Breast epithelium (tissue), 3 donors: ENCODE measurements at regions not wholly inside any gene's neighbourhood (a gene's known extent, or its start where the extent isn't known, plus 50 kb on each side); places are given as distances from the start of the nearest gene placed in this dataset.

Source experiments
- CTCF ChIP-seq, 3 donors: fragments of 450-650 bp; IDR thresholded peaks; one replicate each; pipeline ENCODE4 v1.5.1; 2016 to 2017; ENCODE audit warnings: antibody characterized with exemption in 3 of 3, mild to moderate bottlenecking in 3 of 3, moderate library complexity in 3 of 3
- POLR2A ChIP-seq: fragments of 450-650 bp; IDR thresholded peaks from one replicate; pipeline ENCODE4 v1.6.1; 2016; ENCODE audit warnings: antibody characterized with exemption, mild to moderate bottlenecking, moderate library complexity
- POLR2AphosphoS5 ChIP-seq, 3 donors: sonication (generic); formaldehyde crosslinking; IDR thresholded peaks; one replicate each; pipeline ENCODE4 v1.6.1; 2017; ENCODE audit warnings: antibody characterized with exemption in 3 of 3

GRCh38 chr10:4568731-4569130 lies 257.3 kb upstream of the AKR1E2 start:
- TF ChIP-seq POLR2A (no peak), CTCF (IDR thresholded peaks at IDR 0.05) (no peak), POLR2AphosphoS5 (IDR thresholded peaks at IDR 0.05) (no peak)
